ENCODE measurements at regions not wholly inside any gene's neighbourhood (a gene's known extent, or its start where the extent isn't known, plus 50 kb on each side); places are given as distances from the start of the nearest gene placed in this dataset.

DNA sequence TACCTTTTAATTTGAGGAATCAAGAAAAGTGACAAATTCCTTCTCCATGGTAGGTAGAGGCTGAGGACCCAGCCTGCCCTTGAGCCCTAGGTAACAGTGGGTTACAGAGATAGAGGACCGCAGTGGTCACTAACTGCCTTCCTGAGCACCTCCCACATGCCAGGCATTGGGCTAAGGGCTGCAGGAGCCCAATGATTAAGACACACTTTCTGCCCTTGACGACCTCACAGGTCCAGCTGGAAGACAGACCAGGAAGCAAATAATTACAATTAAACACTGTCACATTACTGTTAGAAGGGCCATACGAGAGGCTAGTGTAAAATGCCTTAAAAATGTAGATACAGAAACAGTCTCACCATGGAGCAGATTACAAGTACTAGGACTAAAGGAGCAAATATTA, 156.8 kb upstream of the NFE2L3 start:
- Histone ChIP-seq H2AFZ (ENCODE audit: low read depth, low read length) (no peak overlapping the region), H3K79me2 (replicated peaks; ENCODE audit: insufficient read depth, low read length) (no peaks in the 10 kb centered on the region), H3K9ac (ENCODE audit: low read length) (no peak overlapping the region), H3K27ac (ENCODE audit: low read length) (no peak overlapping the region), H3K36me3 (ENCODE audit: insufficient read depth, low read length) (no peaks in the 10 kb centered on the region), H3K4me3 (ENCODE audit: low read length) (no peak overlapping the region), H3K9me2 (ENCODE audit: insufficient read depth, low read length) (no peaks in the 10 kb centered on the region), H4K20me1 (ENCODE audit: insufficient read depth) (no peaks in the 10 kb centered on the region), H3F3A (ENCODE audit: insufficient read depth, low read length, poor library complexity, severe bottlenecking) (no peaks in the 10 kb centered on the region), H3K4me2 (ENCODE audit: low read length) (no peak overlapping the region), H3K9me3 (ENCODE audit: low read length) (no peaks in the 10 kb centered on the region), H3K27me3 (ENCODE audit: insufficient read depth, low read depth, low read length) (no peaks in the 10 kb centered on the region)
- TF ChIP-seq EZH2 (IDR thresholded peaks at IDR 0.05; ENCODE audit: borderline replicate concordance, insufficient read depth, low read length, poor library complexity, severe bottlenecking) (no peak), SMC3 (conservative IDR thresholded peaks at IDR 0.05; ENCODE audit: poor library complexity) (no peak), MXI1 (conservative IDR thresholded peaks at IDR 0.05; ENCODE audit: poor library complexity, severe bottlenecking) (no peak), TAF1 (IDR thresholded peaks at IDR 0.05; ENCODE audit: low read depth) (no peak), RAD21 (conservative IDR thresholded peaks at IDR 0.05) (no peak), POLR2AphosphoS5 (IDR thresholded peaks at IDR 0.05) (no peak), EP300 (conservative IDR thresholded peaks at IDR 0.05; ENCODE audit: poor library complexity, severe bottlenecking) (no peak)
- TF ChIP-seq, protein P1, sequence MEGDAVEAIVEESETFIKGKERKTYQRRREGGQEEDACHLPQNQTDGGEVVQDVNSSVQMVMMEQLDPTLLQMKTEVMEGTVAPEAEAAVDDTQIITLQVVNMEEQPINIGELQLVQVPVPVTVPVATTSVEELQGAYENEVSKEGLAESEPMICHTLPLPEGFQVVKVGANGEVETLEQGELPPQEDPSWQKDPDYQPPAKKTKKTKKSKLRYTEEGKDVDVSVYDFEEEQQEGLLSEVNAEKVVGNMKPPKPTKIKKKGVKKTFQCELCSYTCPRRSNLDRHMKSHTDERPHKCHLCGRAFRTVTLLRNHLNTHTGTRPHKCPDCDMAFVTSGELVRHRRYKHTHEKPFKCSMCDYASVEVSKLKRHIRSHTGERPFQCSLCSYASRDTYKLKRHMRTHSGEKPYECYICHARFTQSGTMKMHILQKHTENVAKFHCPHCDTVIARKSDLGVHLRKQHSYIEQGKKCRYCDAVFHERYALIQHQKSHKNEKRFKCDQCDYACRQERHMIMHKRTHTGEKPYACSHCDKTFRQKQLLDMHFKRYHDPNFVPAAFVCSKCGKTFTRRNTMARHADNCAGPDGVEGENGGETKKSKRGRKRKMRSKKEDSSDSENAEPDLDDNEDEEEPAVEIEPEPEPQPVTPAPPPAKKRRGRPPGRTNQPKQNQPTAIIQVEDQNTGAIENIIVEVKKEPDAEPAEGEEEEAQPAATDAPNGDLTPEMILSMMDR (IDR thresholded peaks at IDR 0.05; ENCODE audit: poor library complexity, severe bottlenecking) = no peak
- TF ChIP-seq, protein P2, sequence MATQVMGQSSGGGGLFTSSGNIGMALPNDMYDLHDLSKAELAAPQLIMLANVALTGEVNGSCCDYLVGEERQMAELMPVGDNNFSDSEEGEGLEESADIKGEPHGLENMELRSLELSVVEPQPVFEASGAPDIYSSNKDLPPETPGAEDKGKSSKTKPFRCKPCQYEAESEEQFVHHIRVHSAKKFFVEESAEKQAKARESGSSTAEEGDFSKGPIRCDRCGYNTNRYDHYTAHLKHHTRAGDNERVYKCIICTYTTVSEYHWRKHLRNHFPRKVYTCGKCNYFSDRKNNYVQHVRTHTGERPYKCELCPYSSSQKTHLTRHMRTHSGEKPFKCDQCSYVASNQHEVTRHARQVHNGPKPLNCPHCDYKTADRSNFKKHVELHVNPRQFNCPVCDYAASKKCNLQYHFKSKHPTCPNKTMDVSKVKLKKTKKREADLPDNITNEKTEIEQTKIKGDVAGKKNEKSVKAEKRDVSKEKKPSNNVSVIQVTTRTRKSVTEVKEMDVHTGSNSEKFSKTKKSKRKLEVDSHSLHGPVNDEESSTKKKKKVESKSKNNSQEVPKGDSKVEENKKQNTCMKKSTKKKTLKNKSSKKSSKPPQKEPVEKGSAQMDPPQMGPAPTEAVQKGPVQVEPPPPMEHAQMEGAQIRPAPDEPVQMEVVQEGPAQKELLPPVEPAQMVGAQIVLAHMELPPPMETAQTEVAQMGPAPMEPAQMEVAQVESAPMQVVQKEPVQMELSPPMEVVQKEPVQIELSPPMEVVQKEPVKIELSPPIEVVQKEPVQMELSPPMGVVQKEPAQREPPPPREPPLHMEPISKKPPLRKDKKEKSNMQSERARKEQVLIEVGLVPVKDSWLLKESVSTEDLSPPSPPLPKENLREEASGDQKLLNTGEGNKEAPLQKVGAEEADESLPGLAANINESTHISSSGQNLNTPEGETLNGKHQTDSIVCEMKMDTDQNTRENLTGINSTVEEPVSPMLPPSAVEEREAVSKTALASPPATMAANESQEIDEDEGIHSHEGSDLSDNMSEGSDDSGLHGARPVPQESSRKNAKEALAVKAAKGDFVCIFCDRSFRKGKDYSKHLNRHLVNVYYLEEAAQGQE (IDR thresholded peaks at IDR 0.05; ENCODE audit: borderline replicate concordance) = no peak

DNA sequence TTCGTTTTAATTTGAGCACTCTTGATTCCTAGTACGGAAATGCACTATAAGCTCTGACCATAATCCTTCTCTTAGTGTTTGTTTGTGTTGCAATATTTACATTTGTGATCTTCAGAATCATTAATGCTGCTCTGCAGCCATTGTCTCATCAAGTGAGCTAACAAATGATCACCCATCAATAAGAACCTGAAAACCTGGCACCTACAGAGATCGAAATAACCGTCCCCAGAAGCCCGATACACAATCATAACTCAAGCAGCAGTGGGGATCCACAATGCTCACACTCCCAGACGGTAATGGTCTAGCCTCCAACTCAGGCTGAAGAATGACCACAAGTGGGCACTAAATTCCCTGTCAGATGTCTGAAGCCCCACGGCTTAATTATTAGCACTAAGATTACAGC, 156.0 kb upstream of the NFE2L3 start:
- Histone ChIP-seq H4K20me1 (ENCODE audit: insufficient read depth) (no peaks in the 10 kb centered on the region), H3K27ac (ENCODE audit: low read length) (no peak overlapping the region), H3F3A (ENCODE audit: insufficient read depth, low read length, poor library complexity, severe bottlenecking) (no peaks in the 10 kb centered on the region), H3K4me2 (ENCODE audit: low read length) (no peak overlapping the region), H3K4me3 (ENCODE audit: low read length) (no peak overlapping the region), H3K9me2 (ENCODE audit: insufficient read depth, low read length) (no peaks in the 10 kb centered on the region), H3K9me3 (ENCODE audit: low read length) (no peaks in the 10 kb centered on the region), H3K79me2 (replicated peaks; ENCODE audit: insufficient read depth, low read length) (no peaks in the 10 kb centered on the region), H3K36me3 (ENCODE audit: insufficient read depth, low read length) (no peaks in the 10 kb centered on the region), H3K27me3 (ENCODE audit: insufficient read depth, low read depth, low read length) (no peaks in the 10 kb centered on the region), H2AFZ (ENCODE audit: low read depth, low read length) (no peak overlapping the region), H3K9ac (ENCODE audit: low read length) (no peak overlapping the region)
- TF ChIP-seq, protein P1 (IDR thresholded peaks at IDR 0.05; ENCODE audit: poor library complexity, severe bottlenecking) = no peak
- TF ChIP-seq EZH2 (IDR thresholded peaks at IDR 0.05; ENCODE audit: borderline replicate concordance, insufficient read depth, low read length, poor library complexity, severe bottlenecking) (no peak), SMC3 (conservative IDR thresholded peaks at IDR 0.05; ENCODE audit: poor library complexity) (no peak), POLR2AphosphoS5 (IDR thresholded peaks at IDR 0.05) (no peak), RAD21 (conservative IDR thresholded peaks at IDR 0.05) (no peak), EP300 (conservative IDR thresholded peaks at IDR 0.05; ENCODE audit: poor library complexity, severe bottlenecking) (no peak), TAF1 (IDR thresholded peaks at IDR 0.05; ENCODE audit: low read depth) (no peak), MXI1 (conservative IDR thresholded peaks at IDR 0.05; ENCODE audit: poor library complexity, severe bottlenecking) (no peak)
- TF ChIP-seq, protein P2 (IDR thresholded peaks at IDR 0.05; ENCODE audit: borderline replicate concordance) = no peak

All from neural cell (in vitro differentiated cells).